ENCODE measurements at regions not wholly inside any gene's neighbourhood (a gene's known extent, or its start where the extent isn't known, plus 50 kb on each side); places are given as distances from the start of the nearest gene placed in this dataset.

DNA sequence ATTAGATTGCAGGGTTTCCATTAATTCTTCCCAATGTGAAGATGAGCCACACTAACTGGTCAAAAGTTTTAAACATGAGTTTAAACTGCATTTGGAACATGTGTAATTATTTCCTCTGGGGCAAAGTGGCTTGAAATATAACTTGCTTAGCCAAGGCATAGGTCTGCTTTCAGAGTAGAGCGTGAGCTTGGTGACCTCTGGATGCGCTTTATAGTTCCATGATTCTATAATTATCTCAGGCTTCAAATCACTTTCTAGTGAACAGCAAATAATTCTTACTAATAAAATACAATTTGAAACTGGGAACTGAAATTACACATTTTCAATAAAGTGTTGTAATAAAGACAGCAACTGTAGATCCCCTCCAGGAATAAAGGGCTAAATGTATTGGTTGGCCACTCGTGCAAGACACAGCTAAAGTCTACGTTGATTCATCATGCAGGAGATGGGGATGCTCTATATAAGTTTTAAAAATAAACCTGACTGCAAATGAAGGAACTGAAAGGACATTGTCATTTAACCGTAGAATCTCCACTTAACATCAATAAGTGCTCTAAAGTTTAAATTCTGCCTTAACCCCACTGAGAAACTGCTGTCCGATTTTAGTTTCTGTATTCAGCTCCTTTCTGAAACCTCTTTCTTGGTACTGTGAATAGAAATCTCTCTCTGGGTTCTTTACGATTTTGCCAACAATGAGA, 460.0 kb downstream of the PSAT1 start:
- no peak for TF ChIP-seq POLR2A (IDR thresholded peaks at IDR 0.05)
- TF ChIP-seq, protein P1, sequence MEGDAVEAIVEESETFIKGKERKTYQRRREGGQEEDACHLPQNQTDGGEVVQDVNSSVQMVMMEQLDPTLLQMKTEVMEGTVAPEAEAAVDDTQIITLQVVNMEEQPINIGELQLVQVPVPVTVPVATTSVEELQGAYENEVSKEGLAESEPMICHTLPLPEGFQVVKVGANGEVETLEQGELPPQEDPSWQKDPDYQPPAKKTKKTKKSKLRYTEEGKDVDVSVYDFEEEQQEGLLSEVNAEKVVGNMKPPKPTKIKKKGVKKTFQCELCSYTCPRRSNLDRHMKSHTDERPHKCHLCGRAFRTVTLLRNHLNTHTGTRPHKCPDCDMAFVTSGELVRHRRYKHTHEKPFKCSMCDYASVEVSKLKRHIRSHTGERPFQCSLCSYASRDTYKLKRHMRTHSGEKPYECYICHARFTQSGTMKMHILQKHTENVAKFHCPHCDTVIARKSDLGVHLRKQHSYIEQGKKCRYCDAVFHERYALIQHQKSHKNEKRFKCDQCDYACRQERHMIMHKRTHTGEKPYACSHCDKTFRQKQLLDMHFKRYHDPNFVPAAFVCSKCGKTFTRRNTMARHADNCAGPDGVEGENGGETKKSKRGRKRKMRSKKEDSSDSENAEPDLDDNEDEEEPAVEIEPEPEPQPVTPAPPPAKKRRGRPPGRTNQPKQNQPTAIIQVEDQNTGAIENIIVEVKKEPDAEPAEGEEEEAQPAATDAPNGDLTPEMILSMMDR (IDR thresholded peaks at IDR 0.05): no peak
- TF ChIP-seq EP300 (IDR thresholded peaks at IDR 0.05): no peak

DNA sequence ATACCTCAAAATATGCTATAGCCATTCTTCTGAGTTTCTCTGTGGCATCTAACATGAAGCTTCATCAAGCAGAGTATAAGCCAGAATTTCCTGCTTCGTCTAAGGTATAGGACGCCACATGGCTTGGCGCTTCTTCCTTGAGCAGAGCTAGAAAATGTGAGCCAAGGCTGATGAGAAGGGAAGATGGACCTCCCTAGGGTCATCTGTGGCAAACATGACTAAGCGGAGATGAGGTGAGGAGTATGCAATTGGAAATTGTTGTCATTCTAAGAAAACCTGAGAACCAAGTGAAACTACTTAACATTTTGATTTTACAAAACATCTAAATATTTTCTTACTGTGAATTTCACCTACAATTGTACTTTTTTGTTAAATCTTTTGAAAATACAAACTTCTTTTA, 466.5 kb downstream of the PSAT1 start:
- Histone ChIP-seq H3K9me3 (no peaks in the 10 kb centered on the region), H3K4me1 (ENCODE audit: insufficient read depth) (no peaks in the 10 kb centered on the region), H3K36me3 (no peaks in the 10 kb centered on the region), H3K27me3 (no peaks in the 10 kb centered on the region), H3K27ac (no peak overlapping the region), H3K4me3 (no peak overlapping the region)
- intact Hi-C loops (cut with DNase I): no loop called here
- WGBS, 3 donors: 96 to 98% (median 97%) methylated on average over 4 of the region's 4 CpGs
- TF ChIP-seq POLR2A (IDR thresholded peaks at IDR 0.05) (no peak), EP300 (IDR thresholded peaks at IDR 0.05) (no peak)
- TF ChIP-seq, protein P1 (IDR thresholded peaks at IDR 0.05): no peak
- DNase-seq: no peak

More for the DNA sequence above, 460.0 kb downstream of the PSAT1 start:
- WGBS, 3 donors: 84 to 89% (median 87%) methylated on average over 7 of the region's 7 CpGs
- Histone ChIP-seq H3K9me3 (peaks cover 0 to 3% of the 10 kb centered on the region in 2 donors), H3K4me3 (no peak overlapping the region), H3K4me1 (ENCODE audit: insufficient read depth) (no peaks in the 10 kb centered on the region), H3K27ac (no peak overlapping the region), H3K36me3 (no peaks in the 10 kb centered on the region), H3K27me3 (no peaks in the 10 kb centered on the region)
- intact Hi-C loops (cut with DNase I): no loop called here
- no peak for DNase-seq

DNA sequence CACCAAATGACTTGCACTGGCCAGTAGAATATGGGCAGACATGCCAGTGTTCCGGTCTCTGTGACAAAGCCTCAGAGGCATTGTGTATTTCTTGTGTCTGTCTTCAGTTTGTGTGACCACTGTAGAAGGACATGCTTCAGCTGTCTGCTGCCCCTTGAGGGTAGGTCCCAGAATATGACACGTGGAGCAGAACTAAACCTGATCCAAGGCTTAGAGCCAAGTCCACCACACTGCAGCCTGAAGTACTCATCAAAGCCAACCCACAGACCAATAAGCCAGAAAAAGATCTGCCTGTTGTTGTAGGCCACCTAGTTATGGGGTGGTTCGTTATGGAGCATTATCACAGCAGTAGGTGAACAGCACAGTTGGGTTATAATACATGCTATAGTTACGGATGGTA, 468.9 kb downstream of the PSAT1 start:
- no peaks in the 10 kb centered on the region for H3K4me1 ChIP-seq (ENCODE audit: insufficient read depth)
- no peak overlapping the region for H3K27ac ChIP-seq
- H3K4me3 ChIP-seq: no peak overlapping the region
- no peaks in the 10 kb centered on the region for H3K9me3 ChIP-seq
- intact Hi-C loops (cut with DNase I): no loop called here
- DNase-seq: no peak
- TF ChIP-seq, protein P1 (IDR thresholded peaks at IDR 0.05): no peak
- TF ChIP-seq EP300 (IDR thresholded peaks at IDR 0.05): no peak
- TF ChIP-seq POLR2A (IDR thresholded peaks at IDR 0.05): no peak
- whole genome bisulfite sequencing, 3 donors: 84 to 89% (median 87%) methylated on average over 4 of the region's 4 CpGs
- no peaks in the 10 kb centered on the region for H3K36me3 ChIP-seq
- no peaks in the 10 kb centered on the region for H3K27me3 ChIP-seq

DNA sequence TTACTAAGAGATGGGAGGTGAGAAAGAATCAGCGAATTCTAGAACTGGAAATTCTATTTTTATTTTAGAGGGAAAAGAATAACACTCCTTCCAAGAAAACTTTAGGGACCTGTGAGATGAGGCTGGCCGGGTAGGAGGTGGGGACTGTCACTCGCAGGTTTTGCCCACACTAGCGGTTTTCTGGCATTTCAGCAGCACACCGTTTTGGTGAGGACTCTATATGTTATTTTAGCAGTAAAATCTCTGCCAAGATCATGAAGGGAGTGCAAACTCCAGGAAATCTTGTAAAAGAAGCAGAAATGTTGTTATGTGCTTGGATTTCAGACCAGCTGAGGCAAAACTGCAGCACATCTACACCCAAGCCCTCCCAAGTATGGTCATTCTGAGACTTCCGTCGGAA, 470.6 kb downstream of the PSAT1 start:
- DNase-seq: no peak
- intact Hi-C loops (cut with DNase I): no loop called here
- Histone ChIP-seq H3K4me1 (ENCODE audit: insufficient read depth) (no peaks in the 10 kb centered on the region), H3K9me3 (no peaks in the 10 kb centered on the region), H3K36me3 (no peaks in the 10 kb centered on the region), H3K27ac (no peak overlapping the region), H3K27me3 (no peaks in the 10 kb centered on the region), H3K4me3 (no peak overlapping the region)
- 75 to 79% (median 77%) methylated on average over 7 of the region's 7 CpGs for WGBS, 3 donors
- TF ChIP-seq EP300 (IDR thresholded peaks at IDR 0.05): no peak
- TF ChIP-seq POLR2A (IDR thresholded peaks at IDR 0.05): no peak
- TF ChIP-seq, protein P1 (IDR thresholded peaks at IDR 0.05): no peak

All from ovary (tissue), 7 donors.